ENCODE measurements at regions not wholly inside any gene's neighbourhood (a gene's known extent, or its start where the extent isn't known, plus 50 kb on each side); places are given as distances from the start of the nearest gene placed in this dataset.

DNA sequence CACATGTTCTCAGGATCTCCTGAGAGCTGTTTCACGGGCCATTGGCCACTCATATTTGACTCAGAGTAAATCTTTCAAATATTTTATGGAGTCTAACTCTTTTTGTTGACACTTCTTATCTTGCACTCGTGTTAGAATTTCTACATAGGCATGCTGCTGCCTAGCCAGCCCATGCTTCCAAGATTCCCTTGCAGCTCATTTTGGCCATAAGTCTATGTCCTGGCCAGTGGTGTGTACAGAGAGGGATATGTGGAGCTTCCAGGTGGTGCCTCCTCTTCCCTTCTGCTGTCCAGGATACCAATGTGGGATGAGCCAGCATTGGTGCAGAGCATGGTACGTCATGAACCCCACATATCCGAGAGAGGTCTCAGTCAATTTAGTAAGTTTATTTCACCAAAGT, 522.6 kb downstream of the QKI start:
- no peak for TF ChIP-seq RARB (CRISPR knock-in tag; IDR thresholded peaks at IDR 0.05)
- TF ChIP-seq, protein P1, sequence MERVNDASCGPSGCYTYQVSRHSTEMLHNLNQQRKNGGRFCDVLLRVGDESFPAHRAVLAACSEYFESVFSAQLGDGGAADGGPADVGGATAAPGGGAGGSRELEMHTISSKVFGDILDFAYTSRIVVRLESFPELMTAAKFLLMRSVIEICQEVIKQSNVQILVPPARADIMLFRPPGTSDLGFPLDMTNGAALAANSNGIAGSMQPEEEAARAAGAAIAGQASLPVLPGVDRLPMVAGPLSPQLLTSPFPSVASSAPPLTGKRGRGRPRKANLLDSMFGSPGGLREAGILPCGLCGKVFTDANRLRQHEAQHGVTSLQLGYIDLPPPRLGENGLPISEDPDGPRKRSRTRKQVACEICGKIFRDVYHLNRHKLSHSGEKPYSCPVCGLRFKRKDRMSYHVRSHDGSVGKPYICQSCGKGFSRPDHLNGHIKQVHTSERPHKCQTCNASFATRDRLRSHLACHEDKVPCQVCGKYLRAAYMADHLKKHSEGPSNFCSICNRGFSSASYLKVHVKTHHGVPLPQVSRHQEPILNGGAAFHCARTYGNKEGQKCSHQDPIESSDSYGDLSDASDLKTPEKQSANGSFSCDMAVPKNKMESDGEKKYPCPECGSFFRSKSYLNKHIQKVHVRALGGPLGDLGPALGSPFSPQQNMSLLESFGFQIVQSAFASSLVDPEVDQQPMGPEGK (CRISPR knock-in tag; IDR thresholded peaks at IDR 0.05; ENCODE audit: borderline replicate concordance), result no peak

All from SK-N-SH treated with all-trans-retinoic acid at 6 μM for 48 hours (cell line).